ENCODE measurements at regions not wholly inside any gene's neighbourhood (a gene's known extent, or its start where the extent isn't known, plus 50 kb on each side); places are given as distances from the start of the nearest gene placed in this dataset.

GRCh38 chr5:142472306-142472951, 147.6 kb upstream of the SPRY4 start:
- no peaks in the 10 kb centered on the region for H3K4me1 ChIP-seq (ENCODE audit: control insufficient read depth, insufficient read depth, low read length)
- FAIRE-seq (no peak), ATAC-seq (peak; percentile 69), DNase-seq (ENCODE audit: low read depth, low spot score) (no peak)
- no peaks in the 10 kb centered on the region for H3K36me3 ChIP-seq (ENCODE audit: control insufficient read depth in 2 of 2, insufficient read depth in 2 of 2, low read length in 1 of 2)
- H3K4me3 ChIP-seq, result no peak overlapping the region
- ChIA-PET CTCF (no interaction called here), RAD21 (ENCODE audit: unreplicated experiment) (no interaction called here), POLR2A (no interaction called here), SMC1A (ENCODE audit: uncharacterized antibody, unreplicated experiment) (interaction anchor here (0.8 to 1.6 kb wide), 2 partner anchors 19 to 211 kb away, joined by 3 read pairs; no protein-coding TSS in a partner anchor)
- no peak overlapping the region for H2AFZ ChIP-seq (ENCODE audit: control insufficient read depth, low read depth, low read length)
- no peak overlapping the region for H3K4me2 ChIP-seq (ENCODE audit: control insufficient read depth, insufficient read depth)
- no peak overlapping the region for H3K27ac ChIP-seq (ENCODE audit: control insufficient read depth, insufficient read depth)
- WGBS (ENCODE audit: insufficient coverage, insufficient replicate concordance, low lambda C conversion rate, missing lambda C conversion rate), result 45% methylated on average over 7 of the region's 7 CpGs
- intact Hi-C loops (cut with micrococcal nuclease; ENCODE audit: unreplicated experiment) (no loop called here), in situ Hi-C loops (cut with MboI) (no loop called here)
- no peak overlapping the region for H3K9ac ChIP-seq (ENCODE audit: control insufficient read depth, insufficient read depth, low read length)
- peaks cover 0 to 2% of the 10 kb centered on the region in 2 experiments; a peak in 1 of 4 replicates for H3K27me3 ChIP-seq (replicated peaks in 1 of 2; ENCODE audit: control insufficient read depth in 2 of 2, insufficient read depth in 2 of 2, low read length in 1 of 2)
- no peaks in the 10 kb centered on the region for H3K9me3 ChIP-seq (replicated peaks; ENCODE audit: control insufficient read depth, insufficient read depth, low read length)
- TF ChIP-seq ZSCAN29 (IDR thresholded peaks at IDR 0.05) (no peak), RELA (IDR thresholded peaks at IDR 0.05; ENCODE audit: borderline replicate concordance, partially characterized antibody) (no peak), FOS (IDR thresholded peaks at IDR 0.05; ENCODE audit: borderline replicate concordance, extremely low read depth, insufficient read length) (no peak), EGR1 (IDR thresholded peaks at IDR 0.05; ENCODE audit: borderline replicate concordance in 1 of 2, low read depth in 2 of 2, low read length in 2 of 2) (no peak)
- H3K79me2 ChIP-seq (ENCODE audit: control insufficient read depth, insufficient read depth, low read length), result no peaks in the 10 kb centered on the region
- BruUV-seq (replicated peaks), result no TSS peak
- no peaks in the 10 kb centered on the region; the same call in 1 of the 2 replicates for H4K20me1 ChIP-seq (ENCODE audit: control insufficient read depth, insufficient read depth)

GRCh38 chr5:142466195-142466971, 141.6 kb upstream of the SPRY4 start:
- Histone ChIP-seq H3K27me3 (replicated peaks in 1 of 2; ENCODE audit: control insufficient read depth in 2 of 2, insufficient read depth in 2 of 2, low read length in 1 of 2) (peaks cover 0 to 3% of the 10 kb centered on the region in 2 experiments; a peak in 2 of 4 replicates), H3K4me3 (no peak overlapping the region), H3K4me2 (ENCODE audit: control insufficient read depth, insufficient read depth) (no peak overlapping the region), H4K20me1 (ENCODE audit: control insufficient read depth, insufficient read depth) (no peaks in the 10 kb centered on the region), H3K27ac (ENCODE audit: control insufficient read depth, insufficient read depth) (no peak overlapping the region), H3K79me2 (ENCODE audit: control insufficient read depth, insufficient read depth, low read length) (no peaks in the 10 kb centered on the region), H3K36me3 (ENCODE audit: control insufficient read depth in 2 of 2, insufficient read depth in 2 of 2, low read length in 1 of 2) (no peaks in the 10 kb centered on the region), H3K9me3 (replicated peaks; ENCODE audit: control insufficient read depth, insufficient read depth, low read length) (no peaks in the 10 kb centered on the region), H2AFZ (ENCODE audit: control insufficient read depth, low read depth, low read length) (no peak overlapping the region), H3K9ac (ENCODE audit: control insufficient read depth, insufficient read depth, low read length) (no peak overlapping the region), H3K4me1 (ENCODE audit: control insufficient read depth, insufficient read depth, low read length) (no peaks in the 10 kb centered on the region)
- FAIRE-seq, result no peak
- ChIA-PET RAD21 (ENCODE audit: unreplicated experiment) (no interaction called here), POLR2A (no interaction called here), SMC1A (ENCODE audit: uncharacterized antibody, unreplicated experiment) (no interaction called here), CTCF (interaction anchor here (0.9 kb wide), 1 partner anchor 21 kb away, joined by 3 read pairs; no protein-coding TSS in a partner anchor)
- no TSS peak for BruUV-seq (replicated peaks)
- in situ Hi-C loops (cut with MboI), result no loop called here
- intact Hi-C loops (cut with micrococcal nuclease; ENCODE audit: unreplicated experiment), result no loop called here
- no peak for ATAC-seq
- 34% methylated on average over 7 of the region's 7 CpGs for WGBS (ENCODE audit: insufficient coverage, insufficient replicate concordance, low lambda C conversion rate, missing lambda C conversion rate)
- DNase-seq (ENCODE audit: low read depth, low spot score), result no peak
- TF ChIP-seq CREB1 (IDR thresholded peaks at IDR 0.05; ENCODE audit: low read depth), result no peak
- TF ChIP-seq PML (IDR thresholded peaks at IDR 0.05; ENCODE audit: low read length), result no peak
- TF ChIP-seq SUZ12 (IDR thresholded peaks at IDR 0.05; ENCODE audit: unreplicated experiment), result no peak
- no peak for TF ChIP-seq JUND (IDR thresholded peaks at IDR 0.05; ENCODE audit: low read depth, low read length)
- TF ChIP-seq BHLHE40 (IDR thresholded peaks at IDR 0.05; ENCODE audit: borderline replicate concordance in 1 of 2, low read depth in 2 of 2, low read length in 1 of 2), result no peak
- no peak for TF ChIP-seq PAX5 (IDR thresholded peaks at IDR 0.05; ENCODE audit: borderline replicate concordance, low read depth, low read length)
- TF ChIP-seq ZNF687 (IDR thresholded peaks at IDR 0.05), result no peak

Data from GM12878 (cell line).